K562 (cell line): ENCODE measurements at regions not wholly inside any gene's neighbourhood (a gene's known extent, or its start where the extent isn't known, plus 50 kb on each side); places are given as distances from the start of the nearest gene placed in this dataset.
A peak's percentile ranks its signal among the peaks of the same experiment; 100 is the strongest.

Experiments used
- ATAC-seq: fragments of 200-7000 bp; cut with Tn5 transposase; 3 replicates; pipeline ENCODE4 v1.9.1; 2020; ENCODE audit warnings: moderate library complexity
- BruUV-seq: library from RNA; stranded (reverse); fragments of 400-500 nt; replicated peaks from 2 replicates; lab custom pipeline; 2021; lab: Mats Ljungman, UMichigan
- CTCF ChIA-PET: fragments of 300-600 bp; formaldehyde crosslinking; extraction: SDS; loops from one replicate; lab custom pipeline; 2021; ENCODE audit warnings: low intra/inter-chr PET ratio; lab: Yijun Ruan, JAX
- POLR2A ChIA-PET: fragments of 300-600, 350-650 bp; sonication (Branson Sonifier 250); formaldehyde crosslinking; extraction: SDS; loops from one replicate; lab custom pipeline; 2021; ENCODE audit warnings: antibody characterized with exemption, inconsistent platforms; lab: Yijun Ruan, JAX
- DNase-seq, 4 experiments: peaks; one replicate each; pipeline versions ENCODE4 v3.0.0 to v3.0.0-alpha.2; 2011 to 2018; ENCODE audit warnings: low spot score in 3 of 4, mixed read lengths in 3 of 4; ENCODE audit errors: extremely low read depth in 1 of 4
- FAIRE-seq: peaks from 2 replicates; lab custom pipeline; 2011; peaks lifted over from hg19 to GRCh38; lab: Jason Lieb, UNC
- H2AFZ ChIP-seq: 2 replicates; pipeline ENCODE4 v1.6.0; 2011; ENCODE audit warnings: low read depth, low read length, control low read depth, inconsistent platforms
- H3K27ac ChIP-seq: fragments of 200-600 bp; 3 replicates; pipeline ENCODE4 v1.8.0; 2011; ENCODE audit warnings: low read depth, mild to moderate bottlenecking, control low read depth, inconsistent platforms, low read length, moderate library complexity, mixed read lengths; ENCODE audit errors: extremely low read depth
- H3K27me3 ChIP-seq, 2 experiments: fragments of 300-600 bp in 1 of 2; 2 replicates in 1 of 2; 3 replicates in 1 of 2; pipeline versions ENCODE4 v1.6.0 to v1.8.0; 2011; ENCODE audit warnings: inconsistent platforms in 2 of 2, low read length in 2 of 2, mild to moderate bottlenecking in 1 of 2, mixed read lengths in 1 of 2, moderate library complexity in 1 of 2; ENCODE audit not compliant: control insufficient read depth in 2 of 2, insufficient read depth in 2 of 2
- H3K36me3 ChIP-seq: fragments of 300-600 bp; 3 replicates; pipeline ENCODE4 v1.8.0; 2011; ENCODE audit warnings: mild to moderate bottlenecking, low read length, inconsistent platforms; ENCODE audit not compliant: control insufficient read depth, insufficient read depth
- H3K4me1 ChIP-seq, 2 experiments: fragments of 200-600 bp in 1 of 2; replicated peaks in 1 of 2; 2 replicates in 1 of 2; 3 replicates in 1 of 2; pipeline versions ENCODE4 v1.5.1 to v1.8.0; 2011; ENCODE audit warnings: inconsistent platforms in 2 of 2, low read length in 2 of 2, mild to moderate bottlenecking in 1 of 2, mixed read lengths in 1 of 2, moderate library complexity in 1 of 2; ENCODE audit not compliant: control insufficient read depth in 2 of 2, insufficient read depth in 2 of 2
- H3K4me2 ChIP-seq: 2 replicates; pipeline ENCODE4 v1.6.1; 2011; ENCODE audit warnings: low read length, control low read depth, inconsistent platforms, mixed read lengths; ENCODE audit not compliant: insufficient read depth
- H3K4me3 ChIP-seq: fragments of 200-600 bp; sonication (generic), shearing (Covaris generic); 2 replicates; pipeline ENCODE4 v1.5.1; 2016; ENCODE audit warnings: control low read depth, inconsistent platforms
- H3K79me2 ChIP-seq: fragments of 200-600 bp; 3 replicates; pipeline ENCODE4 v1.8.0; 2011; ENCODE audit warnings: low read length, inconsistent platforms; ENCODE audit not compliant: control insufficient read depth, insufficient read depth
- H3K9ac ChIP-seq, 2 experiments: 2 replicates each; pipeline versions ENCODE4 v1.6.0 to v1.6.1; 2011; ENCODE audit warnings: low read depth in 2 of 2, low read length in 2 of 2, control low read depth in 1 of 2, inconsistent platforms in 1 of 2, mild to moderate bottlenecking in 1 of 2, mixed read lengths in 1 of 2; ENCODE audit not compliant: insufficient read depth in 1 of 2
- H3K9me1 ChIP-seq: one replicate; pipeline ENCODE4 v1.6.0; 2011; ENCODE audit warnings: inconsistent platforms, mild to moderate bottlenecking, low read length, moderate library complexity; ENCODE audit not compliant: control insufficient read depth, insufficient read depth
- H3K9me3 ChIP-seq: replicated peaks from 2 replicates; pipeline ENCODE4 v1.5.1; 2011; ENCODE audit warnings: low read depth, low read length, inconsistent platforms; ENCODE audit not compliant: control insufficient read depth, insufficient read depth
- H4K20me1 ChIP-seq: replicated peaks from 2 replicates; pipeline ENCODE4 v1.6.1; 2011; ENCODE audit warnings: low read length, inconsistent platforms, mixed read lengths; ENCODE audit not compliant: control insufficient read depth, insufficient read depth
- C11orf30 ChIP-seq: fragments of 450-650 bp; IDR thresholded peaks from 2 replicates; pipeline ENCODE4 v1.6.1; 2016; ENCODE audit warnings: low read depth, mild to moderate bottlenecking
- MAFF ChIP-seq: IDR thresholded peaks from 2 replicates; pipeline ENCODE4 v1.6.1; 2012; ENCODE audit warnings: low read length, improper control_type of control experiment
- ZNF316 ChIP-seq: fragments of 450-650 bp; IDR thresholded peaks from 2 replicates; pipeline ENCODE4 v1.6.1; 2016
- ZNF644 ChIP-seq: fragments of 200-800 bp; sonication (Bioruptor generic); IDR thresholded peaks from 2 replicates; pipeline ENCODE4 v1.6.1; 2016; ENCODE audit warnings: low read depth, missing genetic modification characterization, missing compliant biosample characterization
- WGBS: fragments of 100-300 bp; shearing (Covaris generic); methylation state at CpG from one replicate; pipeline ENCODE4 v1.1.6; 2016; ENCODE audit warnings: low coverage, mixed read lengths; ENCODE audit not compliant: insufficient coverage; ENCODE audit errors: missing lambda C conversion rate; 5-methylcytosine and 5-hydroxymethylcytosine counted together
- in situ Hi-C: fragments of 300-500 bp; cut with MboI; formaldehyde crosslinking; loops from 4 replicates; pipeline ENCODE4 v1.15.0; 2018; ENCODE audit warnings: inconsistent platforms, mixed read lengths
- intact Hi-C: fragments of 100-400 bp; cut with micrococcal nuclease; formaldehyde crosslinking; loops from 2 replicates; pipeline ENCODE4 v1.14.2; 2022
- TF ChIP-seq, protein P1 (sequence below): fragments of 450-650 bp; IDR thresholded peaks from 2 replicates; pipeline ENCODE4 v1.6.1; 2016; ENCODE audit warnings: borderline replicate concordance

DNA sequence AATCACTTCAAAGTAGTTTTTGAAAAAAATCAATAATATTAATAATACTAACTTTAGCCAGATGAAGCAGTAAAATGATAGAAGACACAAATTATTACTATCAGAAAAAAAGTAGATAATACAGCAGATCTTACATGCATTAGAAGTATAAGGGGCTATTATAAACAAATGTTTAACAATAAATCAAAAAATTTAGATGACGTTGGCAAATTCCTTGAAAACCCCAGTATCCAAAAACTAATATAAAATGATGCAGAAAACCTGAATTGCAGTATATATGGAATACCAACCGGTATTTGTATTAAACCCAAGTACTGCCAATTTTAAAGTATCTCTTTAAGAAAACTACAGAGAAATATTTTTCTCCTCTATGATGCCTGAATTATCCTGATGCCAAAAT, 573.3 kb upstream of the CTNND2 start:
- FAIRE-seq (no peak), ATAC-seq (no peak), DNase-seq (no peak)
- H3K79me2 ChIP-seq = no peaks in the 10 kb centered on the region
- H3K9ac ChIP-seq = no peak overlapping the region
- POLR2A ChIA-PET = no interaction called here
- no peaks in the 10 kb centered on the region for H3K36me3 ChIP-seq
- no peak overlapping the region for H2AFZ ChIP-seq
- in situ Hi-C loops = no loop called here
- intact Hi-C loops = no loop called here
- no peaks in the 10 kb centered on the region for H3K9me3 ChIP-seq
- TF ChIP-seq MAFF (peak; percentile 30; the same call in 1 of the 2 replicates), C11orf30 (0 out of 2 replicates have a peak, but pooled peaks have one; percentile 8), ZNF316 (peak; percentile 65), ZNF644 (tag) (no peak)
- TF ChIP-seq, protein P1, sequence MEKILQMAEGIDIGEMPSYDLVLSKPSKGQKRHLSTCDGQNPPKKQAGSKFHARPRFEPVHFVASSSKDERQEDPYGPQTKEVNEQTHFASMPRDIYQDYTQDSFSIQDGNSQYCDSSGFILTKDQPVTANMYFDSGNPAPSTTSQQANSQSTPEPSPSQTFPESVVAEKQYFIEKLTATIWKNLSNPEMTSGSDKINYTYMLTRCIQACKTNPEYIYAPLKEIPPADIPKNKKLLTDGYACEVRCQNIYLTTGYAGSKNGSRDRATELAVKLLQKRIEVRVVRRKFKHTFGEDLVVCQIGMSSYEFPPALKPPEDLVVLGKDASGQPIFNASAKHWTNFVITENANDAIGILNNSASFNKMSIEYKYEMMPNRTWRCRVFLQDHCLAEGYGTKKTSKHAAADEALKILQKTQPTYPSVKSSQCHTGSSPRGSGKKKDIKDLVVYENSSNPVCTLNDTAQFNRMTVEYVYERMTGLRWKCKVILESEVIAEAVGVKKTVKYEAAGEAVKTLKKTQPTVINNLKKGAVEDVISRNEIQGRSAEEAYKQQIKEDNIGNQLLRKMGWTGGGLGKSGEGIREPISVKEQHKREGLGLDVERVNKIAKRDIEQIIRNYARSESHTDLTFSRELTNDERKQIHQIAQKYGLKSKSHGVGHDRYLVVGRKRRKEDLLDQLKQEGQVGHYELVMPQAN = no peak
- CTCF ChIA-PET = no interaction called here
- H4K20me1 ChIP-seq = no peaks in the 10 kb centered on the region
- WGBS = 0% methylated on average over 2 of the region's 2 CpGs
- no peaks in the 10 kb centered on the region for H3K9me1 ChIP-seq
- no peaks in the 10 kb centered on the region for H3K4me1 ChIP-seq
- no TSS peak for BruUV-seq
- no peak overlapping the region for H3K27ac ChIP-seq
- no peak overlapping the region for H3K4me3 ChIP-seq
- H3K4me2 ChIP-seq = no peak overlapping the region
- no peaks in the 10 kb centered on the region for H3K27me3 ChIP-seq

DNA sequence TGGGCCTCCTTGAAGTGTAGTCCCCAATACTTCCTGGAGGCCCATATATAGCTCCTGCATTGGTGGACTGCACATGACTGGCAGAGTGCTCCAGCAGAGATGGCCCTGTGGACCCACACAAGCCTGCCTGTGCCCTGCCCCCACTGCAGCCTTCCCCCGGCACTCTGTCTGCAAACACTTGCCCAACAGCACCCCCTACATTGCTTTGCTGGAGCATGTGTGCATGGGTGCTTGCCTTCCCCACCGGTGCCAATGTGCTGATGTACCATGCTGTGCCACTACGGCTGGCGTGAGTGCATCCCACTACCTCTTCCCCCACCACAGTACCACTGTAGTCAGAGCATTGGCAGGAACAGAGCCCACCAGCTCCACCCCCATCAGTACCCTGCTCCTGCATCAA, 563.6 kb upstream of the CTNND2 start:
- CTCF ChIA-PET = no interaction called here
- no peak for ATAC-seq
- Histone ChIP-seq H3K4me2 (no peak overlapping the region), H3K9me1 (no peaks in the 10 kb centered on the region), H3K4me3 (no peak overlapping the region), H3K4me1 (no peaks in the 10 kb centered on the region), H3K9ac (no peak overlapping the region), H3K79me2 (no peaks in the 10 kb centered on the region), H3K27me3 (no peaks in the 10 kb centered on the region), H4K20me1 (no peaks in the 10 kb centered on the region), H3K27ac (no peak overlapping the region), H3K9me3 (no peaks in the 10 kb centered on the region; the same call in 1 of the 2 replicates), H2AFZ (no peak overlapping the region), H3K36me3 (no peaks in the 10 kb centered on the region)
- intact Hi-C loops = no loop called here
- DNase-seq = no peak
- POLR2A ChIA-PET = no interaction called here
- FAIRE-seq = no peak
- in situ Hi-C loops = no loop called here
- WGBS = 2% methylated on average over 4 of the region's 4 CpGs
- BruUV-seq = no TSS peak
- TF ChIP-seq C11orf30 = no peak
